ENCODE measurements at regions not wholly inside any gene's neighbourhood (a gene's known extent, or its start where the extent isn't known, plus 50 kb on each side); places are given as distances from the start of the nearest gene placed in this dataset.

- TF ChIP-seq CTCF (IDR thresholded peaks at IDR 0.05) = no peak
- no peak for TF ChIP-seq POLR2AphosphoS5 (IDR thresholded peaks at IDR 0.05)
- TF ChIP-seq POLR2A (IDR thresholded peaks at IDR 0.05) = no peak
- TF ChIP-seq EP300 (IDR thresholded peaks at IDR 0.05) = no peak
Observed at GRCh38 chr13:40213779-40214178, 452.7 kb downstream of the FOXO1 start.
